HL-60 (cell line): ENCODE measurements at regions not wholly inside any gene's neighbourhood (a gene's known extent, or its start where the extent isn't known, plus 50 kb on each side); places are given as distances from the start of the nearest gene placed in this dataset.

Experiments used
- CTCF ChIP-seq: IDR thresholded peaks from one replicate; pipeline ENCODE4 v1.5.1; 2011; ENCODE audit warnings: low read length, control low read depth, inconsistent platforms; ENCODE audit not compliant: insufficient read depth
- REST ChIP-seq: IDR thresholded peaks from 2 replicates; pipeline ENCODE4 v1.6.1; 2012; ENCODE audit warnings: low read depth; ENCODE audit not compliant: insufficient replicate concordance

DNA sequence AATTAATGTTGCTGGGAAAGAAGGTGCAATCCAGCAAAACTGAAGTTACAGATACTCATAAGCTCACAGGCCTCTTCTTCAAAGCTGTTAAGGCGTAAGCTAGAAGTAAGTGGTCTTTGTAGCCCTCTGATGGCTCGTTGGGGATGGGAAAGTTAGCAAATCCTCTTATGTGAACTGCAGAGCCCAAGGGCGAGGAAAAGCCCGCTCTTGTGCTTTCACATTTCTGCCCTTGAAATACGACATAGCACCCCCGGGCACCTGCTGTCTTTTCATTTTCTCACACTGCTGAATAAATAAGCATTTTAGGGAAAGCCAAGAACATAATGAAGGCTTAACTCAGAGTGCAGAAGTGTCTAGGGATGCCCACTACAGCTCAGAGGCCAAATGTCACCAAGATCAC lies 73.1 kb upstream of the SORBS2 start:
- TF ChIP-seq CTCF, result no peak
- no peak for TF ChIP-seq REST
